PFSK-1 (cell line): ENCODE measurements at regions not wholly inside any gene's neighbourhood (a gene's known extent, or its start where the extent isn't known, plus 50 kb on each side); places are given as distances from the start of the nearest gene placed in this dataset.

Experiments
- FOXP2 ChIP-seq: optimal IDR thresholded peaks from 2 replicates; pipeline ENCODE3; 2011; ENCODE audit warnings: borderline replicate concordance, control low read depth, inconsistent platforms; ENCODE audit not compliant: insufficient read depth; ENCODE audit errors: extremely low read length, extremely low read depth
- POLR2AphosphoS5 ChIP-seq: IDR thresholded peaks from 2 replicates; pipeline ENCODE4 v1.6.1; 2012; ENCODE audit warnings: low read depth, mild to moderate bottlenecking, control low read depth, low read length, moderate library complexity
- REST ChIP-seq, 2 experiments: IDR thresholded peaks; 2 replicates each; pipeline versions ENCODE4 v1.6.1 to v1.8.0; 2011 to 2012; ENCODE audit warnings: low read depth in 2 of 2, low read length in 2 of 2, control low read depth in 1 of 2, inconsistent platforms in 1 of 2, mild to moderate bottlenecking in 1 of 2, moderate library complexity in 1 of 2; ENCODE audit not compliant: insufficient read depth in 1 of 2
- SIN3A ChIP-seq: IDR thresholded peaks from 2 replicates; pipeline ENCODE4 v1.6.1; 2012; ENCODE audit warnings: mild to moderate bottlenecking, low read length, moderate library complexity, borderline replicate concordance; ENCODE audit not compliant: insufficient read depth
- TAF1 ChIP-seq: IDR thresholded peaks from 2 replicates; pipeline ENCODE4 v1.6.1; 2012; ENCODE audit warnings: low read length, control low read depth, borderline replicate concordance; ENCODE audit not compliant: insufficient read depth

GRCh38 chr19:28409859-28410258, 803.1 kb downstream of the UQCRFS1 start:
- TF ChIP-seq TAF1 (no peak), FOXP2 (no peak), POLR2AphosphoS5 (no peak), SIN3A (no peak), REST (IDR thresholded peaks at IDR 0.05; ENCODE audit: insufficient read depth in 1 of 2, low read depth in 2 of 2, low read length in 2 of 2) (no peak)

- no peak for TF ChIP-seq FOXP2
- no peak for TF ChIP-seq TAF1
- TF ChIP-seq REST (IDR thresholded peaks at IDR 0.05; ENCODE audit: insufficient read depth in 1 of 2, low read depth in 2 of 2, low read length in 2 of 2): no peak
- TF ChIP-seq SIN3A: no peak
- TF ChIP-seq POLR2AphosphoS5: no peak
These were observed 806.0 kb downstream of the UQCRFS1 start for GRCh38 chr19:28406966-28407365.

GRCh38 chr19:28405346-28405742, 807.6 kb downstream of the UQCRFS1 start:
- no peak for TF ChIP-seq POLR2AphosphoS5
- no peak for TF ChIP-seq REST (IDR thresholded peaks at IDR 0.05; ENCODE audit: insufficient read depth in 1 of 2, low read depth in 2 of 2, low read length in 2 of 2)
- TF ChIP-seq SIN3A: no peak
- TF ChIP-seq TAF1: no peak
- TF ChIP-seq FOXP2: no peak

- TF ChIP-seq FOXP2 (no peak), TAF1 (no peak), SIN3A (no peak), POLR2AphosphoS5 (no peak), REST (IDR thresholded peaks at IDR 0.05; ENCODE audit: insufficient read depth in 1 of 2, low read depth in 2 of 2, low read length in 2 of 2) (no peak)
These were observed 808.5 kb downstream of the UQCRFS1 start for GRCh38 chr19:28404472-28404871.

GRCh38 chr19:28403690-28404089, 809.3 kb downstream of the UQCRFS1 start:
- no peak for TF ChIP-seq REST (IDR thresholded peaks at IDR 0.05; ENCODE audit: insufficient read depth in 1 of 2, low read depth in 2 of 2, low read length in 2 of 2)
- TF ChIP-seq TAF1: no peak
- no peak for TF ChIP-seq POLR2AphosphoS5
- no peak for TF ChIP-seq FOXP2
- TF ChIP-seq SIN3A: no peak
